Neural cell (in vitro differentiated cells): ENCODE measurements at regions not wholly inside any gene's neighbourhood (a gene's known extent, or its start where the extent isn't known, plus 50 kb on each side); places are given as distances from the start of the nearest gene placed in this dataset.

Experiments used
- EP300 ChIP-seq: fragments of 450-650 bp; conservative IDR thresholded peaks from 2 replicates; pipeline ENCODE4 v1.6.1; 2014; ENCODE audit warnings: antibody characterized with exemption, mild to moderate bottlenecking, moderate library complexity; ENCODE audit not compliant: poor library complexity, severe bottlenecking
- EZH2 ChIP-seq: fragments of 200-600, 300-800 bp; shearing (Covaris generic), sonication (generic); IDR thresholded peaks from 2 replicates; pipeline ENCODE4 v1.6.1; 2014; ENCODE audit warnings: antibody characterized with exemption, low read length, borderline replicate concordance, mild to moderate bottlenecking; ENCODE audit not compliant: insufficient read depth, poor library complexity, severe bottlenecking
- MXI1 ChIP-seq: fragments of 450-650 bp; conservative IDR thresholded peaks from 2 replicates; pipeline ENCODE4 v1.6.1; 2014; ENCODE audit warnings: antibody characterized with exemption, mild to moderate bottlenecking; ENCODE audit not compliant: poor library complexity, severe bottlenecking
- POLR2AphosphoS5 ChIP-seq: IDR thresholded peaks from 2 replicates; pipeline ENCODE4 v1.6.1; 2012
- TF ChIP-seq, protein P1 (sequence below): fragments of 450-650 bp; IDR thresholded peaks from 2 replicates; pipeline ENCODE4 v1.5.1; 2014; ENCODE audit warnings: antibody characterized with exemption, mild to moderate bottlenecking, moderate library complexity; ENCODE audit not compliant: poor library complexity, severe bottlenecking

DNA sequence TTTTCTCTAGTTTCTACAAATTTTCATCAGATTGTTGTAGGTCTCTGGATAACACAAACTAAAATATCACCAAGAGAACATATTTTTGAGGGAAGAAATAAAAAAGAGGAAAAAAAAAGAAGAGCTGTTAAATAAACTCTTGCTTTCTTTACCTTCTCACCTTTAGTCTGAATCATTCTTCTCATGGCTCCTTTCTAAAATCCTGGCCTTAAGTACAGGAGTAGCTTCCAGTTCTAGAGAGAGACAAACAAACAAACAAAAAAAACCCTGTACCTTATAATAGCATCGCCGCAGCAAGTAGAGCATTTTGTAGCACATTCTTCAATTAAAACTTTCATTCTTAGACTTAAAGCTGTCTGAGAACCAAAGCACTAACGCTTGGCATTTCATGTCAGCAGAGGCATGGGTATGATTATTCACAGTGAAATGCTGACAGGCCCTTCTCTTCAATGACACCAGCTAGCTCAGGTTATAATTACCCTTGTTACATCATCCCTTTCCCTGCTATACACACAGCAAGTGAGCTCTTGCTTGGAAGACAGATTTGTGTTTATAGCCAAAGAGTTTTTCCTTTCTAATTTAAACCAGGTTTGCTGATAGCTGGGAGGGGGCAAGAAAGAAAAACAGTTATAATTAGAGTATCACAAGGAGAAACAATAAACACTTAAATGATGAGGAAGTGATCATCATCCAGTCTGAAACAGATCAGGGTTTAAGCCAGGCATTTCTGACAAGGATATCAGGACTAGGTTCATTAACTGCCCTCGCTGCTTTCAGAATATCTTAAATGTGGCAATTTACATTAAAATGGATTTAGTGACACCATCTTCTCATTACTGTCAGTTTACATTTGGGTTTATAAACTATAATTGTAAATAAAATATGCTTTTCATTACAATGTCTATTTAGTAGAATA, 510.9 kb upstream of the ZNF608 start:
- TF ChIP-seq EZH2, result no peak
- peak; percentile 85 for TF ChIP-seq POLR2AphosphoS5
- TF ChIP-seq, protein P1, sequence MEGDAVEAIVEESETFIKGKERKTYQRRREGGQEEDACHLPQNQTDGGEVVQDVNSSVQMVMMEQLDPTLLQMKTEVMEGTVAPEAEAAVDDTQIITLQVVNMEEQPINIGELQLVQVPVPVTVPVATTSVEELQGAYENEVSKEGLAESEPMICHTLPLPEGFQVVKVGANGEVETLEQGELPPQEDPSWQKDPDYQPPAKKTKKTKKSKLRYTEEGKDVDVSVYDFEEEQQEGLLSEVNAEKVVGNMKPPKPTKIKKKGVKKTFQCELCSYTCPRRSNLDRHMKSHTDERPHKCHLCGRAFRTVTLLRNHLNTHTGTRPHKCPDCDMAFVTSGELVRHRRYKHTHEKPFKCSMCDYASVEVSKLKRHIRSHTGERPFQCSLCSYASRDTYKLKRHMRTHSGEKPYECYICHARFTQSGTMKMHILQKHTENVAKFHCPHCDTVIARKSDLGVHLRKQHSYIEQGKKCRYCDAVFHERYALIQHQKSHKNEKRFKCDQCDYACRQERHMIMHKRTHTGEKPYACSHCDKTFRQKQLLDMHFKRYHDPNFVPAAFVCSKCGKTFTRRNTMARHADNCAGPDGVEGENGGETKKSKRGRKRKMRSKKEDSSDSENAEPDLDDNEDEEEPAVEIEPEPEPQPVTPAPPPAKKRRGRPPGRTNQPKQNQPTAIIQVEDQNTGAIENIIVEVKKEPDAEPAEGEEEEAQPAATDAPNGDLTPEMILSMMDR, result no peak
- peak; percentile 96 for TF ChIP-seq EP300
- TF ChIP-seq MXI1, result no peak
